Loucy (cell line): ENCODE measurements at regions not wholly inside any gene's neighbourhood (a gene's known extent, or its start where the extent isn't known, plus 50 kb on each side); places are given as distances from the start of the nearest gene placed in this dataset.

Experiments used
- CTCF ChIP-seq: fragments of 200-600 bp; sonication (generic); conservative IDR thresholded peaks from 2 replicates; pipeline ENCODE4 v1.5.1; 2014; ENCODE audit warnings: mild to moderate bottlenecking, antibody characterized with exemption, low read length
- EZH2phosphoT487 ChIP-seq: fragments of 200-600 bp; IDR thresholded peaks from 2 replicates; pipeline ENCODE4 v1.6.1; 2018; ENCODE audit warnings: antibody characterized with exemption, mild to moderate bottlenecking, moderate library complexity, borderline replicate concordance

DNA sequence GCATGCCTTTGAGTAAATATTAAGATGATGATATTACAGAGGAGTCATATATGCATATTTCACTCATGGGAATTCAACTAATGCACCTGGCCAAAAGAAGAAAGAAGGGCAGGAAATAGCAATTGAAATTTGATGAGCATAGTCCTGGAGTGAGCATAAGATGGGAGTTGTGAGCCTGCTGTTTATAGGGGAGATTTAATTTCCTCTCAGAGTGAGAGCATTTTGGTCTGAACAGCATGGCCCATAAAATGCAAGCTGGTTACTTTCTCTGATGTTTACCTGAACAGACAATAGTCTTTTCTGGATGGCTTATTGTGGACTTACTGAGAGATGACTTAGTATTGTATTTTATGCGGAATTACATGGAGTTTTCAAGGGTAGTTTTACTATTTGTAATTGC is 53.6 kb downstream of the FHIP1A start:
- TF ChIP-seq CTCF (no peak), EZH2phosphoT487 (no peak)
